GM19238 (cell line): ENCODE measurements at regions not wholly inside any gene's neighbourhood (a gene's known extent, or its start where the extent isn't known, plus 50 kb on each side); places are given as distances from the start of the nearest gene placed in this dataset.

Experiments used
- DNase-seq: peaks from one replicate; pipeline ENCODE4 v3.0.0; 2011; ENCODE audit warnings: low spot score; ENCODE audit not compliant: insufficient read length

DNA sequence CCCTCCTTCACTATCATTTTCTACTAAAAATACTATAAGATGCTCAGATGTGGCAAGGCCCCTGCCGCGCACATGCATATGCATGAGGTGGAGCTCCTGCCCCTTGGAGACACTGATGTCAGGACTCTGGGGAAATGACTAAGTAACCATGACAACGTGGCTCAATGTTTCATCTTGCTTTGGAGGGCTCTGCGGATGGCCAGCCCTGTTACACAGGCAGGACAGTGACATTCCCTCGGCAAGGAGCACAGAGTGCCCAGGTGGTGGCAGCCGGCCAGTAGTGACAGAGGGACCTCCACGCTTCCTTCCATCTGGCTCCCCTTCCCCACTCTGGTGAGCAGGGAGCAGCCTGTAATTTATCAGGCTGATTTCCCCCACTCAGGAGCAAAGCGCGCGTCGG, 364.1 kb downstream of the SS18 start:
- no peak for DNase-seq

DNA sequence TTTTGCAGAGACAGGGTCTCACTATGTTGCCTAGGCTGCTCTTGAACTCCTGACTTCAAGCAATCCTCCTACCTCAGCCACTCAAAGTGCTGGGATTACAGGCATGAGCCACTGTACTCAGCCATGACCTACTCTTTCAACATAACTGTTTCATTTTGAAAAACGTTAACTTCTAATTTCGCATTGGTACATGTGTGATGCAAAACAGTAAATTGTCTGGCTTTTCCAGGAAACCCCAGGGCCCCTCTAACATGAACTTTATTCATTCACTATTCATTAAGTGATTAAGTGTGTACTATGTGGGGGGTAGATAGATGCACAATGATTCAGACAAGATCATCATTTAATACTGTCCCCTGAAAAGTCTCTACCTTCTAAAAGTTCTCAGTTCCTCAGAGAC, 364.9 kb downstream of the SS18 start:
- no peak for DNase-seq

DNA sequence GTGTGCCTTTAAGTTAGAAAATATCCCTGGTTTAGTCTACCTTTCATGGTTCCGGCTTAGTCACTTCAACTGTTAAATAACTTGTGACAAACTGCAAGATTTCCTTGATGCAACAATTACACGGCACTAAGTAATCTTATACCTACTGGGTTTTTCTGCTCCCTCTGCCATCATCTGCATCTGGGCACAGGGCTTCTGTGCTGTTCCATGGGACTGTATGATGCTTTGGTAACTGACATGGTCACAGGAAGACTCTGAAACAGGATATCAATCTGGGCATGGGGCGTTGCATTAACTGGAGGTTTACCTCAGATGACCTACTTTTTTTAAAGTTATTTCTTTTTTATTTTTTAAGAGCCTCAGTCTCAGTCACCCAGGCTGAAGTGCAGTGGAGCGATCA, 365.4 kb downstream of the SS18 start:
- DNase-seq = no peak

DNA sequence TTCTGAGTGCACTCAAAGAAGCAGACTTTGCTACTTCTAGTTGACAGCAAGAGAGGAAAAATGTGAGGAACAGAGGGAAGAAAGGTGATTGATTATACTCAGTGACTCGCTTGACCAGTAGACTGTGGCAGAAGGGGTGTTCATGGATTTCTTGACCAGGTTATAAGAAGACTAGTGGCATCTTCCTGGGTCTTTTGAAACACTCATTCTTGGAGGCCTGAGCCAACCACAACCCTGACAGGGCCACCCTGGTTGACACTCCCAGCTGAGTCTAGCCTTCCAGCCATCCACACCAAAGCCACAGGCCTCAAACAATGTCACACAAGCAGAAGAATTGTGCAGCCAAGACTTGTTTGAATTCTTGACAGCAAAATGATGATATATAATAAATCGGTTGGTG, 366.3 kb downstream of the SS18 start:
- DNase-seq = no peak

DNA sequence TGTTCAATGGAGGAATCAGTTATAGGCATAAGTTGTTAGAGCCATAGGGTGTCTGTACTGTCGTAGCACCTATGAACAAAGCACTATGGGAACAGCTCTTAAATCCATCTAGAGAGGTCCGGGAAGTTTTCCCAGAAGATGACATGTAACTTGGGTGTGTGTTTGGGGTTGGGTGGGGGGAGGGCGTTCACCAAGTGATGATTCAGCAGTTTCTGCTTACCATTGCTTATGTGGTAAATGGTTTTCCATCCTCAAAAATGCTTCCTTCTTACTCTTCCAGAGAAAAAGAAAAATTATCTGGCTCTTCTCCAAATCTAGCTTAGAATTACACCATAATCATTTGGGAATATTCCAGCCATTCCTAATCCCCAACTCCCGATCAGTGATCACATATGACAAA, 361.1 kb upstream of the ZNF521 start:
- no peak for DNase-seq

DNA sequence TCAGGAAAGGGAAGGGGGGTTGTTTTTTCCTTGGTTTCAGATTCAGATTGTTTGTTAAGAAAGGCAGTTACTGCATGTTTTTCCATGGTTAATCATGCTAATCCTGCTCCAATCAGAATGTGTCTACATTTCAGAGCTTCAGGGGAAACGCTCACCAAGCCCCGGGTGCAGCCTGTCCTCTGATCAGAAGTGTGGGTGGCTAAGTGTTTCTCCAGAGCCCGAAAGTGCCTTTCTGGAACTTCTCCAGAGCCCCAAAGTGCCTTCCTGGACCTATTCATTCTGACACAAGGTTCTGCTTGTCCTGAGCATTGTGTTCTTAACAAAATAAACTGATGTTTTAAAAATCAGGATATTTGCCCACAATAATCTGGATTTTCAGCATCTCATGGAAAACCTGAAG, 359.0 kb upstream of the ZNF521 start:
- no peak for DNase-seq

DNA sequence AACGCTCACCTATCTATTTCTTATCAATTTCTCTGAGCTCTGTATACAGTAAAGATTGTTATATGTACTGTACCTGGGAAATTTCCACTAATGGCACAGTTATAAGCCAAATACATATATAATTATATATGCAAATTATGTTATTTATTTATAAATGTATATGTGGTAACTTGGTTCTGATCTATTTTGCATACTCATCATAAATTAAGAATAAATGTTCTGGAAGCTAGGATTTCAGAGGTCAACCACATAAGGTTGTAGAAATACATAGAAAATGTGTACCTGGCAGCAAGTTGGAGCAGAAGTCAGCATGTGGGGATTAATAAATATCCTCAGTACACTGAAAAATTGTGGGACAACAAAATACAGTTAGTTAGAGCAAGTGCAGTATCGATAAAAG, 353.7 kb upstream of the ZNF521 start:
- no peak for DNase-seq

DNA sequence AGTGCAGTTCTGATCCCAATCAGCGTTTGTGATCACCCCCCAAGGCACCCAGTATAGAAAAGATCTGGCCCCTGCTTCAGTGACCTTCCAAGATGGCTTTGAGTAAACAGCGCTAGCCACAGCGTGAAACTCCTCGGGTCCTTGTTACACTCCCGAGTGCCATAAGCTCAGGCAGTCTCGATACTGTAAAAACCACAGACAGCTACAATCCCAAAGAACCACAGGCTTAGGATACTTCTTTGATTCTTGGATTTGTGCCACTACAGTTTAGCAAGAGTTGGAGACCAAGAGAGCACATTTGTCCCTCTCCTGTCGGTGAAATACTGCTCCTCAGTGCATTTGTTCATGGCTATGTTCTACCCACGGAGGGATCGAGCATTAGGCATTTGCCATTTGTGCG, 352.5 kb upstream of the ZNF521 start:
- DNase-seq = no peak

DNA sequence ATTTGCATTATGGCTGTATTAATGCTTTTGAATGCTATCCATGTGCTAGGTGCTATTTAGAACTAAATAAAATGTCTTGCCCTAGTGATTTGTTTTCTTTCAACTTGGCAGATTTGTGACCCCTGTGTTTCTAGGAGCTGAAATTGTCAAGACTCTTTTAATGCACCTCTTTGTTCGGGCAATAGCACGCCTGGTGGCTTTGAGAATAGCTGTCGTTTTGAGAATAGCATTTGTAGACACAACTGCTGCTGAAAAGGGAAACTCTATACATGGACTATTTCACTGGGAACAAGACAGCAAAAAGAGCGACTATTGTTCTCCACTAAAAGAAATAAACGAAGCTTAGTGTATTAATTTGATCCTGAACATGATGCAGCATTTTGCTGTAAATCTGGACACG, 352.1 kb upstream of the ZNF521 start:
- DNase-seq = no peak

DNA sequence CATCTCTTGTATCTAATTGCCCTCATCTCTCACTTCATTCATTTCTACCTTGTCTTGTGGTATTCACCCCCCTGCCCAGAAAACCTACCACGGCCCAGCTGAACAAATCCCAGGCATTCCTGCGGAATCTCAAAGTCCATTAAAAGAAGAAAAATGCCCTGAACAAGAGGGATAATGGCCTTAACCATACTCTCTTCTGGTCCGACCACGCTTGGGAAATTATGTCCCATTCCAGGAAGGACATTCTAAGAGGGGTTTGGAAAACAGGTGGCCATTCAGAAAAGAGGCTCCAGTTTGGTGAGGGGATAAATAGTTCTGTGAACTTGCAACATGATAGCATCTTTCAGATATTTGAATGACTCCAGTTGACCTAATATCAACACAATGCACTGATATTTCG, 349.9 kb upstream of the ZNF521 start:
- DNase-seq = no peak

DNA sequence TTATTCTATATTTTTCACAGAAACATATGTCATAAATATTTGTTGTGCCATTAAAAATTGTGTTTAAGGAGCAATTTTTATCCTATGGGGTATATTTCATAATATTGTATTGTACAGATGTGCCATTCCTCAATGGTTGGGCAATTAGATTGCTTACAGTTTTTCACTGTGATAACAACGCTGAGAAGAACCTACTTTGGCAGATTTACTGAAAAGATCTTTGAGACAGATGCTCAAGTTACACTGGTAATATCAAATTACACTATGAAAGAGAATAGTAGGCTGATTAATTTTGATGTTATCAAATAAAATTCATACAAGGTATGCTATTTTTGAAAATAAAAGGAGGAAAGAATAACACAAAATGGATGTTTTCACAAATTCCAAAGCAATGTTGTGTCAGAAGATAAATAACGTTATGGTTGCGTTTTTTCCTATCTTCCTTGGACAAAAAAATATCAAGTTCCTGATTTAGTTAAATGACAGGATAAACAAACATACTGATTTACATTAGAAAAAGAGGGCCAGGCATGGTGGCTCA, 335.1 kb upstream of the ZNF521 start:
- DNase-seq = no peak

DNA sequence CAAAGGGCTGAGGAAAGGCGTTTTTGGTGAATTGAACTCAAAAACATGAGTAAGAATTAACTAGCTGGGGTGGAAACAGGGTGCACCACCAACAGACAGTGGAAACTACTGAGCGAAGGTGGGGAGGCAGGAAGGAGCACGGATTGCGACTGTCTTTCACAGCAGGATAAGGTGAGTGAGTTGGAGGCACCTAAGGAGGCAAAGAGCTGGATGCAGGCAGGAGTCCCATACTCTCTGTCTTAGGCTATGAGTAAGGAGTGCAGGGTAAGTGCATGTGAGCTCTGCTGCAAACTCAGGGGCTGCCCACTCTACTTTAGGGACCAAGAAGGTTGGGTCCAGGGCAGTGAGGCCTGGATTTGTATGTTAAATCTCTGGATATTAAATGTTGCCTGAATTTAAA, 333.1 kb upstream of the ZNF521 start:
- DNase-seq = no peak

DNA sequence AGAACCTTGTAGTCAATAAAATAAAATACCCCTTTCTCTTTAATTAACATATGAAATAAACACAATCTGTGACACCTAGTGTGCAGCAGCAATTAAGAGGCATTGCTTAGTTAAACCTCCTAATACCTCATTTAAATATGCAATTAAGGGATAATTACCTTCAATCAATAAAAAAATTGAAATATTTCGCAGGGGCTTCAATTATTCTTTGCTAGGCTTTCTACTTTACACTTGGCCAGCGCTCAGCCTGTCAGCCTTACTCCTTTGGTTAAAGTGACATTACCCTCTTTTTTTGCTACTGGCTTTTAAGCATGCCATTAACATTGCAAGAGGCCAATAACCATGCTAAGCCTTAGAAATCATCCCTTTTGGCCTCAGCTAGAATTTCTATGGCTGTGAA, 327.5 kb upstream of the ZNF521 start:
- no peak for DNase-seq

DNA sequence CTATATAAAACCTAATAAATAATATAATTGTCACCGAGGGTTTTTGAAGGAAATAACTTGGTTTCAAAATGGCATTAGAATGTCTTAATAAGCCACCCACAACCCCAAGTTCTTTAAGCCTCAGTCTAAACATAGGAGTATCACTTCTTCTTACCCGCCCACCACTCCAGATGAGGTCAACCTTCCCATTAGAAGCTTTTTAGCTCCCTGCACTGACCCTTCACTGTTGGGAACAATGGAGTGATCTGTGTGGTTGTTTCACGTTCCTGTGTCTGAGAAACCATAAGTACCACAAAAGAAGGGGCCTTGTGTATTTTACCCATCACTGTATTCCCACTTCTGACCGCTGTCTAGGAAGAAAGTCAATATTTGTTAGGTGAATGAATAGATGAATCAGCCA, 326.3 kb upstream of the ZNF521 start:
- DNase-seq = no peak

DNA sequence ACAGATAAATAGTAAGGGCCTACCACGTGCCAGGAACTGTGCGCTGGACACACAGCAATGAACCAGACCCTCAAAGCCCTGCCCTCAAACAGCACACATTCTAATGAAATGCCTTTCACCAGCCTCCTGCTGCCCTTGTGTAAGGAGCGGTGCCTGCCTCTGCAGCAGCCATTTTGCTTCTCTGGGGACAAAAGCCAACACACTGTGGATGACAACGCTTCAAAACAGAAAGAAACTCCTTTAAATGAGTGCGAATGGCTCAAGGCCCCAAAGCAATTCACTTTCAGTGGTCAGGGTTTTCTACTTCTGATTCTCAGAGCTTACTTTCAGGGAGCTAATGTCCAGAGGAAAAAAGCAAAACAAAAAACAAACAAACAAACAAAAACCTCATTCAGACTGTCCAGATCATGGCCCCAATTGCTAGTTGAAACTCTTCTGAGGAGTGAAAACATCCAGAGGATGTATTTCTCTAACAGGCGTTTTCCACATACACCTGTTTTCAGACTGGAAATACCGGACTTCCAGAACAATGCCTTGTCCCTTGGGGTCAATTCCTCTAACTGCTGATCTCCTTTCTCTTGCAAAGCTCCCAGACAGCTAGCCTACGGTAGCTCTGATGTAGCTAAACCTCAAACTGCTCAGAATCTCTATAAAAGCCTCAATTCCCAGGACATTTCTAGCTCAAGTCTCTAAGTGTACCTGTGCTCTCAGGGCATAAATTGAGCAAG, 323.3 kb upstream of the ZNF521 start:
- no peak for DNase-seq

DNA sequence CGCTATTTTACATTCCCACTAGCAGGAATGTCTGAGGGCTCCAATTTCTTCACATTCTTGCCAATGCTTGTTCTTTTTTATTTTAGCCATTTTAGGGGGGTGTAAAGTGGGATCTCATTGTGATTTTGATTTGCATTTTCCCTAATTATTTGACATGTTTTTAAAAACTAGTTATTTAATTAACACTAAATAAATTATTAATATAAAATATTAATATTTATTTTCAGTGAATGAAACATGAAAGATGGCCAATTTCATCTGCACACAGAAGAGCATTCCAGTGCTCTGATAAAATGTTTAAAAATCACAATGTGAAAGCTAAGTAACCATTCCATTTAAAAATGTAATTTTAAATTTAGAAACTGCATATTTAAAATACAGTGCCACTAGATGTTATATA, 322.2 kb upstream of the ZNF521 start:
- DNase-seq = no peak

DNA sequence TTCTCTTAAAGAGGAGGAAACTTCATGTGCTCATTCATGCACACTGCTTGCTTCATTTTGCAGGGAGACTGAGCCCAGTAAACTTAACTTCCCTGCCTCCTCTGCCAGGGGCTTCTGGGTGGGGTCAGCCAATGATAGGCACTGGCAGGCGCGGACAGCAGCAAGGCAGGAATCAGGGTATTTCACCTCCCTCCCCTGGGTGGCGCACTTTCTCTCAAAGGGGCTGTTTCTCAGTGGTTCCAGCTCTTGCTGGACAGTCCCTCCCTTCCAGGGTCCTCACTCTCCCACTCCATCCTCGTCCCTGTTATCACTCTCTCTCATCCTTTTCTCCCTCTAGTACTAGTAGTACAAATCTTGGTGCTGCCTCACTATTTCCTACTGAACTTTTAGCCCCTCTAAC, 320.5 kb upstream of the ZNF521 start:
- no peak for DNase-seq

DNA sequence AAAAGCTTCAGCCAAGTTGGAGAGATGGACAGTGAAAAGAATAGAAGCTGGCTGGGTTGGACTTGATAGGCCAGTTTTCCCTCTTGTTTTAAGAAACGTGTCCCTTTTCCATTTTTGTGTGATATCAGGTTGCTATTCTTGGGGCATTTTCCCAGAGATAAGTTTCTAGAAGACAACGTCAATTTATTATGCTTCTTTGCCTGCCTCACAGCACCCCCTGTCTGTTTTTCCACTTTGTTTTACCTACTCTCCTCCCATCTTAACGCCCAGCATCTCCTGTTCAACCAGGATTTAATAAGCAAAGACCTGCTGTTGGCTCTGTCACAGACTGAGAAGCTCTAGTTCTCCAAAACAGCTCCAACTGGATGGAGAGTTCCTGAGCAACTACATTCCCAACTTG, 317.8 kb upstream of the ZNF521 start:
- DNase-seq = no peak

DNA sequence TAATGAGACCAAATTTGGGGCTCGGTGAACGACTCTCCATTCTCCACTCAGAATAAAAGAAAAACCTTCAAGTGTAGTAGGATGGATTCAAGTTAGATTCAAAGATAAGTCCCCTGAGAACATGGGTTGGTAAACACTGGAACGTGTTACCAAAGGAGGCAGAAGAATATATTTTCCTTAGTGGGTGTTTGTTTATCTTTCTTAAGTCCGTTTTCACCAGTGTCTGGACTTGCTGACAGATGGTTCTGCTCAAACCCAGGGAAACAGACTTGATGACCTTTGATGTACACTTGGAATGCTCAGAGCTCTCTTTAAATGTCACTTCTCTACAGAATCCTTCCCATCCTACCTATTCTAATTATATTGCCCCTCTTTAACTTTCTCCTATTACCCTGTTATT, 310.3 kb upstream of the ZNF521 start:
- DNase-seq = no peak

DNA sequence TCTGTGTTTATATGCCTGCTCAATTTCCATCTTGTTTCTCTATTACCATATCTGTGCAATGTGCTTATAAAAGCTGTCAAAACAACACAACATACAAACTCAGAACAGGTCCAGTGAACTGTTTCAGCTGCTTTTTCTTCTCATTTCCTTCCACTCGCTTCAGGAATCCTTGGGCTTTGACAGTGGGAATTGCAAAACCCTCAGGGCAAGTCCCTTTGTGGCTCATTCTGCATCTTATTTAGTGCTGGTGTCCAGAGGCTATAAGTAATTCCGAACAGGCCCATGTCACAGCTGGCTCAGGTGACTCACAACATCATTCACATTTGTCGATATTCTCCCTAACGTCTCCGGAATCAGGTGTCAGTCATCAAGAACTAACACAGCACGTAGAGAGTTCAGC, 309.9 kb upstream of the ZNF521 start:
- no peak for DNase-seq

DNA sequence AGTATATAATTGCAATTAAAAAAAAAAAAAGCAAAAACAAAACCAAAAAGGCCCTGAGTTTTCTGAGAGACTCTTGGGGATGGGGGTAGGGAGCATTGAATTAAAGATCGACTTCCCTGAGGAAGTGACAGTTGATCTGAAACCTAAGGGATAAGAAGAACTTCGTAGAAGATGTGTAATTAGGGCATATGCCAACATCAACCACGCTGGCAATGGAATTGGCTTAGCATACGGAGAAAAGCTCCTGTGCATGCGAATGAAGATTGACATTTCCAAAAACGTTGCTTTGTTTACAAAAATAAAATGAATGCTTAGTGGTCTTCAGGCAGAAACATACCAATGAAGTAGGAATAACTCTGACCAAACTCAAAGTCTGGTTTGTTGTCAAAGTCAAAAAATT, 307.6 kb upstream of the ZNF521 start:
- no peak for DNase-seq

DNA sequence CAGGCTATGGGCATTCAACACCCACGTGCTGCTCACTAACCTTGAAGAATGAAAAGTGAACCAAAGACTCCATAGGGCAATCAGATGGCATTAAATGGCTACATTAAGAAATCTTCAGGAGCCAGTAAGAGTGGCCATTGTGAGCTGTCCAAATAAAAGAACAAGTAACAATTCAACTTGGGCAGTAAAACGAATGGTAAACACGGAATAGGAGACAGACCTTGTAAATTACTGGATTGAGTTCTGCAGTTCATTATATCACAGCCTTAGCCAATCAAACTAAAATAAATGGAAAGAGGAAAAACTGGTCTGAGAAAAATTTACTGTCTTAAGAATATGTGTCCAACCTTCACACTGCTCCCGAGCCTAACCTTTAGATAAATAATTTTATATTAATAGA, 306.5 kb upstream of the ZNF521 start:
- DNase-seq = no peak

DNA sequence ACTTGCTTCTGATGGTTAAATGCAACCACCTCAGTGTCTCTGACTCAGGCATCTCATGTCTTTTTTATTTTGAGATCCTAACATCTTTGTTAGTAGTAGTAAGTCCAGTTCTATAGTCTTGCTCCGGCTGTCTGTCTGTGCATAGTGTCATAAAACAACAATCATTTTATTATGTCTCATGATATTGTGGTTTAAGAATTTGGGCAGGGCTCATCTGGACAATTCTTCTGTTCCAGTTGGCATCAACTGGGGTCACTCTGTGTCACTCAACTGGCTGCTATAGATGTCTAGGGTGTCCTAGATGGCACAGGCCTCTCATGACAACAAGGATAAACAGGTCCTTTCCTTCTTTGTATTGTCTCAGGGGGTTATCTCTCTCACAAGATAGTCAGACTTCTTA, 299.6 kb upstream of the ZNF521 start:
- no peak for DNase-seq
